ENCODE measurements at regions not wholly inside any gene's neighbourhood (a gene's known extent, or its start where the extent isn't known, plus 50 kb on each side); places are given as distances from the start of the nearest gene placed in this dataset.

DNA sequence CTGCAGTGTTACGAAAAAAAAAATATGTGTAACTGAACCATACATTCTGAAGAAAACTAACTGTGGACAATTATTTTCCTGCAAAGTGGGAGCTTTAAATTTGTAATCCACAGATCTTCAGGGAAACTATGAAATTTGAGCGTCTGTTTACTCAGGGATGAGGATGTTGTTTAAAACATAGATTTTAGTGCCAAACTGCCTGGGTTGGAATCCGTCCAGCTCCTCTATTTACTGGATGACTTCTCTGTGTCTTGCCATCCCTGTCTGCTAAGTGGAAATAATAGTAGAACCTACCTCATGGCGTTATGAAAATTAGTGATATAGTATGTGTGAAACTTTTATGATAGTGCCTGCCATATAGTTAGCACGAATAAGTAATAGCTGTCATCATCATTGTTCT, 666.5 kb downstream of the SQOR start (continued):
- no peak for TF ChIP-seq TEAD4 (CRISPR knock-in tag; IDR thresholded peaks at IDR 0.05)
- TF ChIP-seq SP1 (CRISPR knock-in tag; conservative IDR thresholded peaks at IDR 0.05): no peak
- TF ChIP-seq, protein P1, sequence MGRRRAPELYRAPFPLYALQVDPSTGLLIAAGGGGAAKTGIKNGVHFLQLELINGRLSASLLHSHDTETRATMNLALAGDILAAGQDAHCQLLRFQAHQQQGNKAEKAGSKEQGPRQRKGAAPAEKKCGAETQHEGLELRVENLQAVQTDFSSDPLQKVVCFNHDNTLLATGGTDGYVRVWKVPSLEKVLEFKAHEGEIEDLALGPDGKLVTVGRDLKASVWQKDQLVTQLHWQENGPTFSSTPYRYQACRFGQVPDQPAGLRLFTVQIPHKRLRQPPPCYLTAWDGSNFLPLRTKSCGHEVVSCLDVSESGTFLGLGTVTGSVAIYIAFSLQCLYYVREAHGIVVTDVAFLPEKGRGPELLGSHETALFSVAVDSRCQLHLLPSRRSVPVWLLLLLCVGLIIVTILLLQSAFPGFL (CRISPR knock-in tag; IDR thresholded peaks at IDR 0.05; ENCODE audit: borderline replicate concordance): no peak
- no peak for TF ChIP-seq EMX1 (CRISPR knock-in tag; IDR thresholded peaks at IDR 0.05)
- TF ChIP-seq RELA (CRISPR knock-in tag; IDR thresholded peaks at IDR 0.05; ENCODE audit: borderline replicate concordance): no peak
- no peak for TF ChIP-seq CDX4 (CRISPR knock-in tag; IDR thresholded peaks at IDR 0.05; ENCODE audit: borderline replicate concordance)
- TF ChIP-seq SMAD4 (CRISPR knock-in tag; IDR thresholded peaks at IDR 0.05): no peak

DNA sequence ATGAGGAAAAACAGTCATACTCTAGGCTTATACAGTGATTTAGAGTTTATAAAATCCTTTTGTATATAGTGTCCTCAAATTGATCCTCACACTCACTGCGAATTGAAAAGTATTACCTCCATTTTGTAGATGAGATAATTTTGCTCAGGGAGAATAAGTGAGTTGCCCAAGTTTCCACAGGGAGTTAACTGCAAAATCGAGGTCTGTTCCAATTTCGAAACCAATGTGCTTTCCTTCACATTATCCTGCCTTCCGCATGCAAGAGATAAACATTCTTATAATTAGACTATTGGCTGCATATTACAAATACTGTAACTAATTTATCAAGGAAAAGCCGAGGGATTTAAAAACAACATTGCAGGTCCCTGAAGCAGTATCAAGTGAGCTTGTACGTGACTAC, 667.0 kb downstream of the SQOR start:
- H3K9me3 Mint-ChIP-seq: no peaks in the 10 kb centered on the region
- no peak overlapping the region for H3K27ac Mint-ChIP-seq
- H3K27me3 Mint-ChIP-seq (ENCODE audit: low read depth): no peaks in the 10 kb centered on the region
- no peak overlapping the region for H3K4me3 Mint-ChIP-seq
- no peak for DNase-seq (ENCODE audit: low spot score)
- TF ChIP-seq GABPB1 (CRISPR knock-in tag; IDR thresholded peaks at IDR 0.05) (no peak), SMAD3 (CRISPR knock-in tag; IDR thresholded peaks at IDR 0.05; ENCODE audit: borderline replicate concordance) (no peak)
- POLR2A ChIA-PET: no interaction called here
- ATAC-seq: no peak
- peaks cover 19% of the 10 kb centered on the region for H3K4me1 Mint-ChIP-seq
- CTCF ChIA-PET: interaction anchor here (1.0 kb wide), 1 partner anchor 71 kb away, joined by 6 read pairs; no protein-coding TSS in a partner anchor
- H3K36me3 Mint-ChIP-seq: no peaks in the 10 kb centered on the region

GRCh38 chr15:46304321-46304720, 669.5 kb downstream of the SQOR start:
- H3K9me3 Mint-ChIP-seq: no peaks in the 10 kb centered on the region
- TF ChIP-seq ZNF423 (CRISPR knock-in tag; IDR thresholded peaks at IDR 0.05) (no peak), CREB1 (CRISPR knock-in tag; IDR thresholded peaks at IDR 0.05) (no peak), ZMAT4 (CRISPR knock-in tag; IDR thresholded peaks at IDR 0.05) (no peak)
- TF ChIP-seq, protein P2, sequence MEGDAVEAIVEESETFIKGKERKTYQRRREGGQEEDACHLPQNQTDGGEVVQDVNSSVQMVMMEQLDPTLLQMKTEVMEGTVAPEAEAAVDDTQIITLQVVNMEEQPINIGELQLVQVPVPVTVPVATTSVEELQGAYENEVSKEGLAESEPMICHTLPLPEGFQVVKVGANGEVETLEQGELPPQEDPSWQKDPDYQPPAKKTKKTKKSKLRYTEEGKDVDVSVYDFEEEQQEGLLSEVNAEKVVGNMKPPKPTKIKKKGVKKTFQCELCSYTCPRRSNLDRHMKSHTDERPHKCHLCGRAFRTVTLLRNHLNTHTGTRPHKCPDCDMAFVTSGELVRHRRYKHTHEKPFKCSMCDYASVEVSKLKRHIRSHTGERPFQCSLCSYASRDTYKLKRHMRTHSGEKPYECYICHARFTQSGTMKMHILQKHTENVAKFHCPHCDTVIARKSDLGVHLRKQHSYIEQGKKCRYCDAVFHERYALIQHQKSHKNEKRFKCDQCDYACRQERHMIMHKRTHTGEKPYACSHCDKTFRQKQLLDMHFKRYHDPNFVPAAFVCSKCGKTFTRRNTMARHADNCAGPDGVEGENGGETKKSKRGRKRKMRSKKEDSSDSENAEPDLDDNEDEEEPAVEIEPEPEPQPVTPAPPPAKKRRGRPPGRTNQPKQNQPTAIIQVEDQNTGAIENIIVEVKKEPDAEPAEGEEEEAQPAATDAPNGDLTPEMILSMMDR (IDR thresholded peaks at IDR 0.05): peak; percentile 67
- ChIA-PET POLR2A (no interaction called here), CTCF (interaction anchor here (0.6 to 2.2 kb wide), 17 partner anchors 9 to 509 kb away, joined by 3 to 11 read pairs (median 4); no protein-coding TSS in a partner anchor)
- H3K4me1 Mint-ChIP-seq: 0 out of 2 replicates have a peak, but pooled peaks cover 5% of the 10 kb centered on the region
- H3K27ac Mint-ChIP-seq: no peak overlapping the region
- no peaks in the 10 kb centered on the region for H3K36me3 Mint-ChIP-seq
- peak; percentile 46; the same call in 1 of the 2 replicates for ATAC-seq
- peak; percentile 67 for DNase-seq (ENCODE audit: low spot score)
- H3K27me3 Mint-ChIP-seq (ENCODE audit: low read depth): no peaks in the 10 kb centered on the region
- no peak overlapping the region for H3K4me3 Mint-ChIP-seq

DNA sequence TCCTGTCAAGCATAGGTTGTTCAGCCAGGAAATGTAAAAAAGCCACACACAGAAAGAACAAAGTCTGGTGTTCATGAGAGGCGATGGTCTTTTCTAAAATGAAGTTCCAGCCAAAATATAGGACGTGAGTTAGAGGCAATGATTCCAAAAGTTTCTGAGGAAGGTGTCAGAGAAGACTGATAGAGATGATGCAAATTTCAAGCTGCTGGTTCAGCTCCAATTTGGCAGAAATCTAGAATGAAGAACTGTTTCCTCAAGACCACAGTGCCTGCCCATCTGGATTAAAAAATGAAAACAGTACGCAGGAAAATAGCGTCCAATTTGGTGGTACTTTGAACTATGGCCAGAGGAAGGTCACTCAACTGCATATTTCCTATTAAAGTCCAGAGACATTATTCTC, 672.9 kb downstream of the SQOR start:
- Mint-ChIP-seq H3K4me3 (no peak overlapping the region), H3K36me3 (no peaks in the 10 kb centered on the region), H3K9me3 (no peaks in the 10 kb centered on the region), H3K27me3 (ENCODE audit: low read depth) (no peaks in the 10 kb centered on the region), H3K4me1 (peaks cover 11% of the 10 kb centered on the region), H3K27ac (no peak overlapping the region)
- DNase-seq (ENCODE audit: low spot score): no peak
- ChIA-PET CTCF (no interaction called here), POLR2A (no interaction called here)
- ATAC-seq: no peak
- TF ChIP-seq ELF4 (CRISPR knock-in tag; IDR thresholded peaks at IDR 0.05; ENCODE audit: low read depth) (no peak), TEAD4 (CRISPR knock-in tag; IDR thresholded peaks at IDR 0.05) (no peak), RELA (CRISPR knock-in tag; IDR thresholded peaks at IDR 0.05; ENCODE audit: borderline replicate concordance) (no peak), ETV6 (CRISPR knock-in tag; IDR thresholded peaks at IDR 0.05) (no peak), FOXP4 (CRISPR knock-in tag; IDR thresholded peaks at IDR 0.05) (no peak), NFE2L1 (CRISPR knock-in tag; IDR thresholded peaks at IDR 0.05) (no peak), IRF2 (CRISPR knock-in tag; IDR thresholded peaks at IDR 0.05; ENCODE audit: borderline replicate concordance, low read depth) (no peak), IRF1 (CRISPR knock-in tag; IDR thresholded peaks at IDR 0.05) (no peak), SMAD4 (CRISPR knock-in tag; IDR thresholded peaks at IDR 0.05) (no peak)
- TF ChIP-seq, protein P3, sequence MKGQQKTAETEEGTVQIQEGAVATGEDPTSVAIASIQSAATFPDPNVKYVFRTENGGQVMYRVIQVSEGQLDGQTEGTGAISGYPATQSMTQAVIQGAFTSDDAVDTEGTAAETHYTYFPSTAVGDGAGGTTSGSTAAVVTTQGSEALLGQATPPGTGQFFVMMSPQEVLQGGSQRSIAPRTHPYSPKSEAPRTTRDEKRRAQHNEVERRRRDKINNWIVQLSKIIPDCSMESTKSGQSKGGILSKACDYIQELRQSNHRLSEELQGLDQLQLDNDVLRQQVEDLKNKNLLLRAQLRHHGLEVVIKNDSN (CRISPR knock-in tag; IDR thresholded peaks at IDR 0.05): no peak
- TF ChIP-seq, protein P4, sequence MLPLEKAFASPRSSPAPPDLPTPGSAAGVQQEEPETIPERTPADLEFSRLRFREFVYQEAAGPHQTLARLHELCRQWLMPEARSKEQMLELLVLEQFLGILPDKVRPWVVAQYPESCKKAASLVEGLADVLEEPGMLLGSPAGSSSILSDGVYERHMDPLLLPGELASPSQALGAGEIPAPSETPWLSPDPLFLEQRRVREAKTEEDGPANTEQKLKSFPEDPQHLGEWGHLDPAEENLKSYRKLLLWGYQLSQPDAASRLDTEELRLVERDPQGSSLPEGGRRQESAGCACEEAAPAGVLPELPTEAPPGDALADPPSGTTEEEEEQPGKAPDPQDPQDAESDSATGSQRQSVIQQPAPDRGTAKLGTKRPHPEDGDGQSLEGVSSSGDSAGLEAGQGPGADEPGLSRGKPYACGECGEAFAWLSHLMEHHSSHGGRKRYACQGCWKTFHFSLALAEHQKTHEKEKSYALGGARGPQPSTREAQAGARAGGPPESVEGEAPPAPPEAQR (CRISPR knock-in tag; IDR thresholded peaks at IDR 0.05): no peak

Data from WTC11 (cell line).